Ureter (tissue), 1 donor: ENCODE measurements at regions not wholly inside any gene's neighbourhood (a gene's known extent, or its start where the extent isn't known, plus 50 kb on each side); places are given as distances from the start of the nearest gene placed in this dataset.

Experiments
- DNase-seq: peaks from one replicate; pipeline ENCODE4 v3.0.0-alpha.2; 2020; ENCODE audit warnings: low spot score
- donor health status: DM: yes; HTN: yes; CAD: no.

GRCh38 chr5:162485666-162486292 is 418.2 kb downstream of the GABRG2 start:
- no peak for DNase-seq

DNA sequence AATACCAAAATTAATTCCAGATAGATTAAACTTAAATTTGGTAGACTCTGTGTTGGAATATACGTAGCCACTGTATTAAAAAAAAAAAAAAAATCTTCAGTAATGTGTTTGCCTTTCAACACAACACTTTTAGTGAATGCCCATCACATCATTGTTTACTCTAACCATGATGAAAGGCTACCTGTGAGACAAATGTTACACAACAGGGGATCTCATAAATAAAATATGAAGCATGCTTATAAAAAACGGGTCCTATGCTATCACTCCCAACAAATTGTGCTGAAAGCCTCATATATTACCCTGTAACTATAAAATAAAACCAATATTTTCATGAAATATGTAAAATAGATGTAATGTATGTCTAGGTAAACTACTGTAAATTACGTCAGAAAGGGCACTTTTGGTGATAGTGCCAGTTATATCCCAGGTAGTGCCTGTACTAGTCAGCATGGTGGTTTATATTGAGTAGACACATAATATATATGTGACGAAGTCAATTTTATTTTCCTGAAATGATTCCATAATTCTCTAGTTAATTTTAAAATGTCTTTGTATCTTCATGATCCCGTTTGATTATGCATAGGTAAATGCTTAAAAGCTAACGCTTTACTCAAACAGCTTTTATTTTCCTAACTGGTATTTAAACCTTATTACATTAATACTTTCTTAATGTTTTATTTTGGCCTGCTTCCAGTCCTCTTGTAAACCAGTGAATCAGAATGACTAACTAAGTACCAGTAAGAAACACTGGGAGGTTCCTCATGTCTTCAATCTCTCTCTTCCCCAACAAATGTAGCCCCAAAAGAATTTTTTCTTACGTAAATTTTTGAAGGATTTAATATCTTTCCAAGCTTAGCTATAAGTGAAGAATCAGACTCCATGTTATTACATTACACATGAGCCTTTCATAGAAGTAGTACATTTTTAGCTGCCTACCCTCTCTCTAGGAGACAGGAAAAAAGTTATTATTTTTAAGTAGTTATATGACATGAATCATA is 420.3 kb downstream of the GABRG2 start:
- DNase-seq = no peak

DNA sequence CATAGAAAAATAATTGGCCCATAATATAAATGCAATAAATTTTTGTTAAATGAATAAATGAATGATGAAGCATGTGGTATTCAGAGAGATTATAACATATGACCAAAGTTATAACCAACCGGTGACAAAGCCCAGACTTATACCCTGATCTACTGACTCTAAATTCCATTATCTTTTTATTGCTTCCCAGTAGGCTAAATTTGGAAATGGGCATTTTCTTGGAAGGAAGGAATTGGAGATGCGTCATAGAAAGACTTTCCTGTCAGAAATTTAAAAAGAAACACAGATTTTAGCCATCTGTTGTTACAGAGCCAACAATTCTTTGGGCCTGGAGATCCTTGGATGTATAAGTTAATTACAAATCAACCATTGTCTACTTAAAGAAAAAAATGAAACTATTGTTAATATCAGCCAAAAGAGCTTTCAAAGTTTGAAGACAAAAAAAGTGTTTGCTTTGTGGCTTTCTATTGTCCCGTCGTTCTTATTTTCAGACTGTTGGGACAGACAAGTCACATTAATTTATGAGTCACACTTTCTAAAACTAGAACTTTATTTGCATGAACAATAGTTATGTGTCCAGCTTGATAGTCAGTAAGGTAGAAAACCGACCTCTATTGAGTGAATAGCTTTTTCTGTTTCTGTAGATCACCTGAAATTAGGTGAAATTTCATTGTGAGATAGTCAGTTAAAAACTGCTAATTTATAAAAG is 428.7 kb downstream of the GABRG2 start:
- DNase-seq = no peak

GRCh38 chr5:162497455-162497854 is 429.9 kb downstream of the GABRG2 start:
- no peak for DNase-seq

- no peak for DNase-seq
Measured at GRCh38 chr5:162502780-162503179, 435.2 kb downstream of the GABRG2 start.

DNA sequence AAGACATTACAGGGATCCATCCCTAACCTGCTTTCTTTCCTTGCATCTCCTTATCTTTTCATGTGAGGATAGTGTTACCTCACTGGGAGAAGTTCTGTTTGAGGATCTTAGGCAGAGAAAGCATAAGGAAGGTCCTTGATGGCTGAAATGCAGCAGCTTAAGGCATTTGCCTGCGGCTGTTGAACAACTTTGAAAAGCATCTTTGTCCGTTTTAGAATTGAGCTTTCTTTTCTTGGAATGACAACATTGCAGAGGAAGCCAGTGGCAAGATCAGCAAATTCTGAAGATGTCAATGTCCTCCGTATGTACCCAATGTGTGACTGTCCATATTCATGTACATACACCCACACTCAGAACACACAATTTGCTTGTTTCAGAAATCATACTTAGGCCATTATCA is 436.2 kb downstream of the GABRG2 start:
- no peak for DNase-seq

DNA sequence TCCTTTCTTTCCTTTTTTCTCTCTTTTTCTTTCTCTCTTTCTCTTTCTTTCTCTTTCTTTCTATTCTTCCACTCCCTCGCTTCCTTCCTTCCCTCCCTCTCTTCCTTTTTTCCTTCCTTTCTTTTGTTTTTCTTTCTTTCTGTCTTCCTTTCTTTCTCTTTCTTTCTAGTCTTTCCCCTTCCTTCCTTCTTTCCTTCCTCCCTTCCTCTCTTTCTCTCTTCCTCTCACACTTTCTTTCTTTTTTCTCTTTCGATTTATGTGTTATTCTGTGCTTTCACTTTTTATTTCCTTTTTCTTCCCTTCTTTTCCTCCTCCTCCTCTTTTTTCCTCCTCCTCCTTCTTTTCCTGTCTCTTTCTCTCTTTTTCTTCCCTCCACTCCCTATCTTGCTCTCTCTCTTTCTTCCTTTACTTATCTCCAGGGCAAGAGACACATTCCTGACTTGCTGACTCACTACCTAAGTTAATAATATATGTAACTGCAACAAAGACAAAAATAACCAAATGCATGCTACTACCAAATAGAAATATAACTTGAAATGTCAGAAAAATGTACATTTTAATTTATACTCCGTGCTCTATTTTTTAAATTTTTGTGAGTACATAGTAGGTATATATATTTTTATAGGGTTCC is 445.5 kb downstream of the GABRG2 start:
- DNase-seq = no peak

- DNase-seq = no peak
Measured at GRCh38 chr5:162514116-162514515, 446.5 kb downstream of the GABRG2 start.

DNA sequence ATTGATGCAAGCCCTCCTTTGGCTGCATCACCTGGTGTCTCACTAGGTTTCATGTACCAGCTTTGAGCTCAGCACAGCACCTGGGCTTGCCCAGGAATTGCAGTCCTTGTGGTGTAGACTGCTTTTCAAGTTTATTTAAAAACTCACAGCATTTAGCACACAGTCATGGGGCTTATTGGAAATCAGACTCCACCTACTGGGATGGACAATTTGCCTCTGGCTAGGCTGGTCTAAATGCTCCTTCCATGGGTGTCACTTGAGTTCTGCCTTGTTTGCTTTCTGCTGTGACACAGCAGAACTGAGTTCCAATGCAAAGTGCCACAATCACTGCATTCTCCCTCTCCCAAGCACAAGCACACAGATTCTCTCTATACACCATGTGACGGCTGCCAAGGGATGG is 453.3 kb downstream of the GABRG2 start:
- no peak for DNase-seq

DNA sequence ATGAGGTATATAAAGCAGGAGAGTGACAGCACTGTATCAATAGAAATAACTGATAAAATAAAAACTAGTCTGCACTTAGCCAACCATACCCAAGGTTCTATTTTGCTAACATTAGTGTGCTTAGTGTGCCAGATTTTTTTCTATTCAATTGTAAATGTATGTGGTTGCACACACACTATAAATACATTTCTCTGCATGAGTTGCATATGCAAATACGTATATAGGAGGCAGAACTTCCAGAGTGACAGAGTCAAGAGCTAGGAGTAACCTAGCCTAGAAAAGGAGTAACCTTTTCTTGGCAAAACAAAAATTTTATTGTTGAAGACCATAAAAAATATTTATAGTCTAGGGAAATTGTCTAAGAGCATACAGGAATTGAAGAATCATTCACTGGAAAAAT is 461.6 kb downstream of the GABRG2 start:
- DNase-seq = no peak

- DNase-seq = no peak
Measured at GRCh38 chr5:162529886-162530285, 462.3 kb downstream of the GABRG2 start.

DNA sequence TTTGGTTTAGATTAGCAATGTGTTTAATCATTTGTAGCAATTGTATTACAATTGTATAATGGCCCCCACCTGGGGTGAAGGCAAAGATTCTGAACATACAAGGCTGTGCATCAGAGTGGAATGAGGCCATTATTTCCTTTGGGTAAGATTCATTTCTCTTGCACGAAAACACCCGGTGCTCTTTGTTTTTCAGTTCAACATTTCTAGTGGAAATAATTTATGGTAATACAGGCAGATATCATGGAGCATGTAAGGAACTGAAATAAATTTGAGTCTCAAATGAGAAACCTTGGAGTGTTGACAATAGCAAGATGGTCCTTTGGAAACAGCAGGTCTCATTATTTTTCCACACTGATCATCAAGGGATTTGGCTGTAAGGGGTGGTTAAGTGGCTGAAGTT is 475.9 kb downstream of the GABRG2 start:
- DNase-seq = no peak

- no peak for DNase-seq
Measured at GRCh38 chr5:162544905-162545304, 477.3 kb downstream of the GABRG2 start.

DNA sequence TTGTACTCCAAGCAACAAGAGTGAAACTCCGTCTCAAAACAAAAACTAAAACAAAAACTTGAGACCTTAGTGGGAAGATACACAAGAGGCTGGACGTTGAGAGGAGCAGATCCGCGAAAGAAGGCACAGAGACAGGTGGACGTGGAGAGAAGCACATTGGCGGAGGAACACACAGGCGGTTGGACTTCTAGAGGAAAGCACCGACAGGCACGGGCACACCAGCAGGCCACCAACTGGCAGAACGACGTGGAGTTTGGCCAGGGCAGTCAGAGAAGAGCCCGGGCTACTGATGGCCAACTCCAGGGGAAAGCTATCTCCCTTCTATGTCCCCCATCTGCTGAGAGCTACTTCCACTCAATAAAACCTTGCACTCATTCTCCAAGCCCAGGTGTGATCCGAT is 482.7 kb downstream of the GABRG2 start:
- no peak for DNase-seq

DNA sequence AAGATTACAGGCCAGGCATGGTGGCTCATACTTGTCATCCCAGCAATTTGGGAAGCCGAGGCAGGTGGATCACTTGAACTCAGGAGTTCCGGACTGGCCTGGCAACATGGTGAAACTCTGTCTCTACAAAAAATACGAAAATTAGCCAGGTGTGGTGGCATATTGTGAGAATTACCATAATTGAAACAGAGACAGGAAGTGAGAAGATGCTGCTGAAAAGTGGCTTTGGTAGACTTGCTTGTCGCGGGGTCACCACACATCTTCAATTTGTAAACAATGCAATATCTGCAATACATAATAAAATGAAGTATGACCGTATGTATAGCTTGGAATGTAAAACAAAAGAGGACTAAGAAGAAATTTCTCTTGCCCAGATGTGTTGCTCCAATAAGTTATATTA is 490.5 kb downstream of the GABRG2 start:
- DNase-seq = no peak

DNA sequence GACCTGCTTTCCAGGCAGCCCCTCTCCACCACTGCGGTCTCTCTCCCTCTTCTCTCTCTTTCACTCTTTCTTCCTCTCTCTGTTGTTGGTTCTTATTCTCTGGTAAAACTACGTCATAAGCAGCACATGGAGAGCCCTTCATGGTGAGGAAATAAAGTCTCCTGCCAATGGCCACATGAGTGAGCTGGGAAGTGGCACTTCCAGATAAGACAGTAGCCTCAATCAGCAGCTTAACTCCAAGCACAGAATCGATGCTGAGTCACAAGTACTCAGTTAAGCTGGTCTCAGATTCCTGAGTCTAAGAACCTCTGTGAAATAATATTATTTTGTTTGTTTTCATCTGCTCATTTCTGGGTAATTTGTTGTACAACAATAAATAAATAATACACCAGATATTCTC is 500.1 kb downstream of the GABRG2 start:
- no peak for DNase-seq

GRCh38 chr5:162573758-162574157 is 506.2 kb downstream of the GABRG2 start:
- no peak for DNase-seq

- no peak for DNase-seq
Measured at GRCh38 chr5:162591724-162592123, 524.2 kb downstream of the GABRG2 start.

GRCh38 chr5:162593881-162594280 is 526.3 kb downstream of the GABRG2 start:
- no peak for DNase-seq

DNA sequence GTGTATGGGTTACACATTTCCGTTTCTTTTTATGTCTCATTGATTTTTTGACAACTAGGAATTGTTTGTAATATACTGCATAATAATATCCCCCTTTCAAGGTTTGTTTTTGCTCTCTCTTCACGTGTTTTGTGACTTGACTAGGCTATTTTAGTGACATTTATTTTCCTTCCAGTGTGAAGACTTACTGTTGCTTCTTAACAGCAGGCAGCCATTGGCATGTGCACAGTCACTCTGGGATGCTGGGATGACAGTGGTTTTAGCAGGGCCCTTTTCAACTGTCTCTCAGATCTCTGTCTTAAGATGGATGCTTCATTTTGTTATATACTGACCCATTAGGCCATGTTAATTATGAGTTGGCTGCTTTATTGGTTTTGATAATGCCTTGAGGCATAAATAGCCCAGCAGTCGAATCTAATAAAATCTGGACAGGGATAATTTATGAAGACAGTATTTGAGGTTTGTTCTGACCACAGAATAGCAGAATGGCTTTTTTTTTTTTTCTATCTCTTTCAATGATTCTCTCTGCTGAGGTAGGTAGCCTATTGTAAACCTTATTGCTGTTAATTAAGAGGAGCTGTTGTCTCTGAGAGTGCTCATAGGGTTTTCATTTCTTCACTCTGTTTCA is 536.0 kb downstream of the GABRG2 start:
- no peak for DNase-seq

GRCh38 chr5:162607879-162608278 is 540.3 kb downstream of the GABRG2 start:
- no peak for DNase-seq
